GM18873 (cell line): ENCODE measurements at regions not wholly inside any gene's neighbourhood (a gene's known extent, or its start where the extent isn't known, plus 50 kb on each side); places are given as distances from the start of the nearest gene placed in this dataset.

Experiments
- ATAC-seq: cut with Tn5 transposase; IDR thresholded peaks from one replicate; pipeline ENCODE4 v1.9.1; 2021; ENCODE audit warnings: mild to moderate bottlenecking, moderate library complexity, moderate number of reproducible peaks; ENCODE audit not compliant: unreplicated experiment, low FRiP score

GRCh38 chr2:2715036-2715818 lies 384.2 kb upstream of the MYT1L start:
- no peak for ATAC-seq

- ATAC-seq = no peak
These were observed 383.3 kb upstream of the MYT1L start for GRCh38 chr2:2714408-2714807.

GRCh38 chr2:2709431-2709770 lies 378.3 kb upstream of the MYT1L start:
- no peak for ATAC-seq

- no peak for ATAC-seq
These were observed 377.7 kb upstream of the MYT1L start for GRCh38 chr2:2708575-2709430.

GRCh38 chr2:2707206-2707991 lies 376.3 kb upstream of the MYT1L start:
- no peak for ATAC-seq

- no peak for ATAC-seq
These were observed 375.2 kb upstream of the MYT1L start for GRCh38 chr2:2706306-2706705.

GRCh38 chr2:2705871-2706270 lies 374.8 kb upstream of the MYT1L start:
- ATAC-seq = no peak

GRCh38 chr2:2704428-2705090 lies 373.5 kb upstream of the MYT1L start:
- no peak for ATAC-seq

- no peak for ATAC-seq
These were observed 372.8 kb upstream of the MYT1L start for GRCh38 chr2:2703762-2704427.

GRCh38 chr2:2703172-2703571 lies 372.1 kb upstream of the MYT1L start:
- ATAC-seq = no peak

- no peak for ATAC-seq
These were observed 371.3 kb upstream of the MYT1L start for GRCh38 chr2:2702385-2702784.

- no peak for ATAC-seq
These were observed 370.7 kb upstream of the MYT1L start for GRCh38 chr2:2701813-2702212.

GRCh38 chr2:2701176-2701781 lies 370.2 kb upstream of the MYT1L start:
- no peak for ATAC-seq

GRCh38 chr2:2699121-2699505 lies 368.0 kb upstream of the MYT1L start:
- ATAC-seq = no peak

- no peak for ATAC-seq
These were observed 367.4 kb upstream of the MYT1L start for GRCh38 chr2:2698182-2699120.

GRCh38 chr2:2696733-2697455 lies 365.8 kb upstream of the MYT1L start:
- ATAC-seq = no peak

GRCh38 chr2:2696325-2696724 lies 365.2 kb upstream of the MYT1L start:
- ATAC-seq = no peak

- ATAC-seq = no peak
These were observed 363.7 kb upstream of the MYT1L start for GRCh38 chr2:2694746-2695145.
